ENCODE measurements at regions not wholly inside any gene's neighbourhood (a gene's known extent, or its start where the extent isn't known, plus 50 kb on each side); places are given as distances from the start of the nearest gene placed in this dataset.
"Not testable (repeated sequence)": the region's sequence is repeated elsewhere in the genome, so short reads cannot be mapped to it uniquely, and the experiment has no call there.

- DNase-seq (ENCODE audit: low spot score): no peak
Observed at GRCh38 chr3:88000853-88001252, 58.0 kb downstream of the CGGBP1 start.

GRCh38 chr3:87997966-87998365 lies 60.8 kb downstream of the CGGBP1 start:
- DNase-seq (ENCODE audit: low spot score): no peak

GRCh38 chr3:87997298-87997697 lies 61.5 kb downstream of the CGGBP1 start:
- no peak for DNase-seq (ENCODE audit: low spot score)

- no peak for DNase-seq (ENCODE audit: low spot score)
Observed at GRCh38 chr3:87996882-87997281, 61.9 kb downstream of the CGGBP1 start.

- no peak for DNase-seq (ENCODE audit: low spot score)
Observed at GRCh38 chr3:87993566-87993965, 65.2 kb downstream of the CGGBP1 start.

GRCh38 chr3:87987952-87988351 lies 70.9 kb downstream of the CGGBP1 start:
- DNase-seq (ENCODE audit: low spot score): no peak

GRCh38 chr3:87982421-87982820 lies 76.4 kb downstream of the CGGBP1 start:
- no peak for DNase-seq (ENCODE audit: low spot score)

- no peak for DNase-seq (ENCODE audit: low spot score)
Observed at GRCh38 chr3:87979527-87979926, 79.3 kb downstream of the CGGBP1 start.

GRCh38 chr3:87977765-87978164 lies 81.0 kb downstream of the CGGBP1 start:
- no peak for DNase-seq (ENCODE audit: low spot score)

- DNase-seq (ENCODE audit: low spot score): no peak
Observed at GRCh38 chr3:87975716-87976115, 83.1 kb downstream of the CGGBP1 start.

- no peak for DNase-seq (ENCODE audit: low spot score)
Observed at GRCh38 chr3:87973906-87974305, 84.9 kb downstream of the CGGBP1 start.

- DNase-seq (ENCODE audit: low spot score): no peak
Observed at GRCh38 chr3:87969620-87970019, 89.2 kb downstream of the CGGBP1 start.

- DNase-seq (ENCODE audit: low spot score): no peak
Observed at GRCh38 chr3:87968668-87969067, 90.1 kb downstream of the CGGBP1 start.

GRCh38 chr3:87958289-87958688 lies 100.5 kb downstream of the CGGBP1 start:
- no peak for DNase-seq (ENCODE audit: low spot score)

GRCh38 chr3:87957575-87957974 lies 101.2 kb downstream of the CGGBP1 start:
- no peak for DNase-seq (ENCODE audit: low spot score)

GRCh38 chr3:87949879-87950208 lies 109.0 kb downstream of the CGGBP1 start:
- DNase-seq (ENCODE audit: low spot score): no peak

- DNase-seq (ENCODE audit: low spot score): no peak
Observed at GRCh38 chr3:87949189-87949878, 109.5 kb downstream of the CGGBP1 start.

GRCh38 chr3:87946007-87946406 lies 112.8 kb downstream of the CGGBP1 start:
- not testable (repeated sequence) for DNase-seq (ENCODE audit: low spot score)

GRCh38 chr3:87942256-87942655 lies 116.5 kb downstream of the CGGBP1 start:
- DNase-seq (ENCODE audit: low spot score): not testable (repeated sequence)

GRCh38 chr3:87924485-87924884 lies 134.3 kb downstream of the CGGBP1 start:
- DNase-seq (ENCODE audit: low spot score): no peak

GRCh38 chr3:87920549-87920948 lies 138.3 kb downstream of the CGGBP1 start:
- no peak for DNase-seq (ENCODE audit: low spot score)

GRCh38 chr3:87901141-87901540 lies 157.7 kb downstream of the CGGBP1 start:
- DNase-seq (ENCODE audit: low spot score): no peak

GRCh38 chr3:87900061-87900460 lies 158.7 kb downstream of the CGGBP1 start:
- DNase-seq (ENCODE audit: low spot score): no peak

GRCh38 chr3:87898971-87899370 lies 159.8 kb downstream of the CGGBP1 start:
- DNase-seq (ENCODE audit: low spot score): no peak
